GM19395 (cell line): ENCODE measurements at regions not wholly inside any gene's neighbourhood (a gene's known extent, or its start where the extent isn't known, plus 50 kb on each side); places are given as distances from the start of the nearest gene placed in this dataset.

ENCODE experiments used
- ATAC-seq: cut with Tn5 transposase; IDR thresholded peaks from one replicate; pipeline ENCODE4 v1.9.1; 2021; ENCODE audit warnings: mild to moderate bottlenecking, moderate library complexity; ENCODE audit not compliant: unreplicated experiment

GRCh38 chr3:177554895-177555759, 357.8 kb upstream of the TBL1XR1 start:
- no peak for ATAC-seq

GRCh38 chr3:177557548-177557947, 360.3 kb upstream of the TBL1XR1 start:
- ATAC-seq: no peak

DNA sequence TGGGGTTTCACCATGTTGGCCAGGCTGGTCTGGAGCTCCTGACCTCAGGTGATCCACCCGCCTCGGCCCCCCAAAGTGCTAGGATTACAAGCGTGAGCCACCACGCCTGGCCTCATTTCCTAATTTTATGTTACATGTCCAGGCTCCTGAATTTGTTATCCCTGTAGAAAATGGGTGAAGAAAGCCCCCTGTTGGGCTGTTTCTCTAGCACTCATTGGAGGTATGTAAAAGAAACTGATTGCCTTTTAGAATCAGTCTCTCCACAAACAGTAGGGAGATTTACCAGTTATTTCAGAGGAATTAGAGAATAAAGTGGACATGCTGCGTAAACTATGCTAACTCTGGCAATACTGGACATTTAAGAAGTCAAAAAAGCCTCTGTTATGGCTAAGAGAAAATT, 364.1 kb upstream of the TBL1XR1 start:
- ATAC-seq: no peak

GRCh38 chr3:177561769-177562392, 364.6 kb upstream of the TBL1XR1 start:
- no peak for ATAC-seq

DNA sequence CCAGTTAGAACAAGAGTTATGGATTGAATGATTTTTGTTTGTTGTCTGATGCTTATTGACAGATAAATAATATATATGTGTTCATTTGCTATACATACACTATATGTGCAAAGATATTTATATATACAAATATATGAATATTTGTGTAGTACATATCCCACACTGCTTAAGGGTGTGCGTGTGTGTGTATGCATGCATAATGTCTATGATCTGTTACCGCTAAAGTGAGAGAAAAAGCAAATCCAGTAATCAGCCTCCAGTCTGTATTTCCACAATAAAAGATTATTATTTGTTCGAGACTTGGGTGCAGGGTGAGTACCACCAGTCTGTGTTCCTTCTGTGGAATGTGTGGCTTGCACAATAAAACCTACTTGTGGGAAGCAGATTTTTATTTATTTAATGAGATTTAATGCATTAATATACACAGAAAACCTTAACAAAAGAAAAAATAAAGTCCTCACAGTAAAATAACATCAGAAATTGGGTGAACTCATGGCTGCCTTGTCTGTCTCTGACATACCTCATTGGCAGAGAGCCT, 366.0 kb upstream of the TBL1XR1 start:
- ATAC-seq: no peak

- no peak for ATAC-seq
Measured at GRCh38 chr3:177563792-177564191, 366.5 kb upstream of the TBL1XR1 start.

- no peak for ATAC-seq
Measured at GRCh38 chr3:177565981-177566380, 368.7 kb upstream of the TBL1XR1 start.

DNA sequence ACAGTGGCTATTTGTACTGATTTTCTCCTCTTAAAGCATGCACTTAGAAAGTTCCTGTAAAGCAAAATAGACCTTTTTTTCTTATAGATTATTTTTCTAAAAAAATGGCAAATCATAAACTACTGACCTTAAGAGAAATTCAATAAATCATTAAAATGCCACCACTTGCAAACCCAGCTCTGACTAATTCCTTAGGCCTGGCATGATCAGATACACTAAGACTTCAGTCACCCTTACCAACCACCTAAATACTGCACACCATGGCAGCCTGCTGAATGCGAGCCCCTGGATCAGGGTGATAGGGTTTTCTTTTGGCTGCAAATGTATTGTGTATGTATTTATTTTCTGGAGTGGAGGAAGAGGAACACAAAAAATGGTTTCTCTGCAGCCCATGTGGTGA, 370.6 kb upstream of the TBL1XR1 start:
- ATAC-seq: no peak

- ATAC-seq: no peak
Measured at GRCh38 chr3:177569193-177569592, 371.9 kb upstream of the TBL1XR1 start.

GRCh38 chr3:177569875-177570657, 372.8 kb upstream of the TBL1XR1 start:
- no peak for ATAC-seq

- no peak for ATAC-seq
Measured at GRCh38 chr3:177571271-177571943, 374.1 kb upstream of the TBL1XR1 start.

DNA sequence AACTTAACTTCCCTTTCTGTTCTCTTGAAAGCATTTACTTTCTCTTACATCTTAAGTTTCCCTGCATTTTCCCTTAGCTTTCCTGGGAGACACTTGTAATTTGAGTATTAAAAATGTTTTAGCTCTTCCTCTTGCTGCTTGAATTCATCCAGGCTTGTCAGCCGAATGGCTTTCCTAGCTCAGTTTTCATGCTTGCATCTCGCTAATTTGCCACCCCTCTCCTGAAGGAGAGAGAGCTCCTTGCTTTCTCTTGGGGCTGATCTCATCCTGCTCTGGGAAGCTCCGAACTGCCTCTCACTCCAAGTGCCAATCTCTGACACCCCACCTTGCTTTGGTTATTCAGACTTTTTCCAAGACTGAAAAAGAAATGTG, 374.6 kb upstream of the TBL1XR1 start:
- ATAC-seq: no peak

DNA sequence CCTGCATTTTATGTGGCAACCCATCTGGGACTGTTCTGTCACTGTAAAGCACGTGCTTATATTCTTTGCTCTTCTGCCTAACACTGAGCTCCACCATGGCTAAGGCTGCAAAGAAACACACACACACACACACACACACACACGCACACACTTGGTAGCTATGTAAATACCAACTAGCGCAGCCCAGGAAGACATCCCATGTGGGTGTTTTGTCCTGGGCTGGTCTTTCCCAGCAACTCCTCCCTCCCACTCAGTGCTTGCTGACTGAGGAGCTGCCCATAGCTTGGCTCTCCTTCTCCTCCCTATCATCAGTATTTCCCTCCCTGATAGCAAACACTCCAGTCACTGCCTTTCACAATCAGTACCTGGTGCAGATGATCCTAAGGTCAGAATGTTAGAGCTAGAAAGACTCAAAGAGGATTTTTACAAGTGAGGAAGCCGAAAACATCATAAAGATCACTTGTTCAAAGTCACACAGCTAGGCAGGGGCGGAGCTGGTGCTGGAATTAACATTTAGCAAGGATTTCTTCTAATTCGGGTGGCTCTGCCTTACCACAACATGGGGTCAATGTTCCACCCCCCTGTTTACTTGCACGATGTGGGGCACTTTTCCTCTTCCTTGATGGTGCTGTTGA, 377.1 kb upstream of the TBL1XR1 start:
- no peak for ATAC-seq

DNA sequence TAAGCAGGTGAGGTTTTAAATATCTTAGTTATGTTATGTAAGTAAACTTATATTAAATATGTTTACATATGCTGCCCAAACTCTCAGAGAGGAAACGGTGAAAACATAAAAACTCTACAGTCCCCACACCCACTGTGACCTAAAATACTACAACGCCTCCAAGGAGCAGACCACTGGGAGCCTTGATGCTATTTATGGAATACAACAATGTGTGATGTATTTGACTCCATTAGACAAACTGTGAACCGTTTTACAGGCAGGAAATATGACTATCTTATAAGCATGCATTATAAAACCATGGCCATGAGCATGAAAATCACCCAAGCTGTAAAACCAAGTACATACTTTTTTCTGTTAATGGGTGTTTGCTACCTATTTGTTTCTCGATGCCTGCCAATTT, 379.5 kb upstream of the TBL1XR1 start:
- ATAC-seq: no peak

DNA sequence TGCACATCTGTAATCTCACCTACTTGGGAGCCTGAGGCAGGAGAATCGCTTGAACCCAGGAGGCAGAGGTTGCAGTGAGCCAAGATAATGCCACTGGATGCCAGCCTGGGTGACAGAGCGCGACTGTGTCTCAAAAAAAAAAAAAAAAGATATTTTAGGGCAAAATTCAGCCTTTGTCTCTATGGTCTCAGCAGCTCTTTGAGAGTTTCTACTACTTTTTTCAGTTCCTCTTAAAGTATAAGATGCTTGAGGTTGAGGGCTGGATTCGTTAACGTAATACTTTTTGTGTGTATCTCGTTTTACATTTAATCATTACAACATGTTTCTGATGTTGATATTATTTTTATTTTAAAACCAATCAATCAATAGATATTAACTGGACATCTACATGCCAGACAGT, 381.2 kb upstream of the TBL1XR1 start:
- peak; percentile 89 for ATAC-seq

GRCh38 chr3:177579419-177579818, 382.1 kb upstream of the TBL1XR1 start:
- ATAC-seq: no peak

DNA sequence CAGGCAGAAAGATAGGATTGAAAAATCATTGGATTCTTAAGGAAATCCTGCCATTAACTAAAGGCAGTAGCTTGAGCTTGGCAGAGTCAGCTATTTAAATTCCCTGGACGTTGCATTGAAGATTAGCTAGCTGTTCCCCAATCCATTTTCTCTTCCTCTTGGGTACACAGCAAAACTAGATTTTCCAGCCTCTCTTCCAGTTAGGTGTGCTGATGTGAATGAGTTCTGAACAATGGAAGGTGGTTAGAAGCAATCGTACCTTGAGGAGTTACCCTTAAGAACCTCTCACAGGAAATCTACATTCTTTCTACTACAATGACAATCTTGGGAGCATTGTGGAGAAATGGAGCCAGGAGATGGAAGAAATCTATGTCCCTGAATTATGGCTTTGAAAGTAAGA, 383.2 kb upstream of the TBL1XR1 start:
- ATAC-seq: no peak

DNA sequence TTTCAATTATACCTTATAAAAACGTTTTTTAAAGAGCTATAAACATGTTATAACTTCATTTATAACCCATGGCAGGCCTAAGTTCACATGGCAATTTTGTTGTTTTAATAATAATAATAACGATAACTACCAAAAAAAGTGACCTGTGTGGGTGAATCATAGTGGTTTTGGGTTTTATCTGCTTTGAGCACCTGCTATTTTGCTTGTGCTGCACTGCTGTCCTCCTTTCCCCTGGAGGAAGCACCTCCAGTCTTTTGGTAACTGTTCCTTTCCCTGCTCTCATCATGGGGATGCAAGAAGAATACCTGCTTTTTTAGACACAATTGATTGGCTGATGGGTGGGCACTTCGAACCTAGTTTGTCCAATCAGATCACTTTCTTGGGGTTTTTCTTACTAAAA, 388.0 kb upstream of the TBL1XR1 start:
- ATAC-seq: no peak

DNA sequence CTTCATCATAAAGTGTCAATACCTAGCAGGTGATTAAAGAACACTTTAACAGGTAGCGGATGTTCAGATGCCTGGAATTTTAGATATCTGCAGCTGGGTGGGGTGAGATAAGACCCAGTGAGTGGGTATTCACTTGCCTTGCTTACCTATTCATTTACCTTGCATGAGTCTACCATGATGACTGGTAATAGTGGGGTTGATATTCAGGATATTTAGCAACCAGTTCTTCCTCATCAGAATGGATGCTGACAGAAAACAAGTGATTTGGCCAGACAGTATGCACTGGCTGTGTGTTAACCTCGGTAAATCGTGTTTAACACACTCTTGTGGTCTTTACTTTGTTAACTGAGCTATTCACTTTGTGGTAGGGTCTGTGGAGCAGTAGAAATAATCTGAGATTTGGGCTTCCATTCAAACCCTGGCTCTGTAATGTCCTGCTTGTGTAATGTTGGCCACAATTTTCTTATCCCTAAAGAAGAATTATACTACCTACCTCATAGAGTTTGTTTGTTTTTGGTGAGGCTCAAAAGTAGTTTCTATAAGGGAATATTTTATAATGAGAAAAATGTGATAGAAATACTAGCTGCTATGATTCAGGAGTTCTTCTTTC, 391.9 kb upstream of the TBL1XR1 start:
- ATAC-seq: no peak

DNA sequence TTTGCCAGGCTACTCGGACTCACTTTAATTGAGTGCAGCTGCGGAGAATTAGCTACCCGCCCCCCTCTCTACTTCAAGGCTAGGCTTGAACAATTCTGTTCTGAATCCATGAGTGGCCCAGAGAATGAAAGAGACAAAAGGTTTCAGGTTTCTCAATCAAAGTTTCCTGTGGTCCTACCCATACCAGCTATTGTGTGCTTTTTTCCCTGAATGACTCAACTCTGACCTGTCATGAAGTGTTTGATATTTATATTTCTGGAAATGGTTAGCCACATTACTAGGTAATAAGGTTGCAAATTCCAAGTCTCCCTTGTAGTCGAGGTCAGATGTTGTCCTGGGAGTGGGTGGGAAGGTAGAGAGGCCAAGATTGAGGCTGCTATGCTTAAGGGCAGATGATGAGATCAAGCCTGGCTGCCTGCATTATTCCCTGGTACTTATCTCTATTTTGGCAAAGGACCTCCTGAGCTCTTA, 392.7 kb upstream of the TBL1XR1 start:
- ATAC-seq: peak; percentile 84
